BJ (cell line): ENCODE measurements at regions not wholly inside any gene's neighbourhood (a gene's known extent, or its start where the extent isn't known, plus 50 kb on each side); places are given as distances from the start of the nearest gene placed in this dataset.

Source experiments
- CTCF ChIA-PET: fragments of 350-600 bp; formaldehyde crosslinking; extraction: SDS; loops from one replicate; lab custom pipeline; 2021; ENCODE audit warnings: antibody characterized with exemption, inconsistent platforms; lab: Yijun Ruan, JAX
- POLR2A ChIA-PET: fragments of 300-600 bp; sonication (Branson Sonifier 250); formaldehyde crosslinking; extraction: SDS; loops from one replicate; lab custom pipeline; 2021; ENCODE audit warnings: antibody characterized with exemption; lab: Charles Lee
- DNase-seq: peaks from one replicate; pipeline ENCODE4 v3.0.0-alpha.2; 2011; ENCODE audit warnings: low read depth
- H3K27me3 ChIP-seq: 2 replicates; pipeline ENCODE4 v1.6.0; 2011; ENCODE audit warnings: low read length; ENCODE audit not compliant: control insufficient read depth, insufficient read depth
- H3K36me3 ChIP-seq: 2 replicates; pipeline ENCODE4 v1.5.1; 2011; ENCODE audit warnings: low read length; ENCODE audit not compliant: control insufficient read depth, insufficient read depth
- H3K4me3 ChIP-seq: 2 replicates; pipeline ENCODE4 v1.5.1; 2011; ENCODE audit warnings: low read depth, mild to moderate bottlenecking, control low read depth, low read length
- TF ChIP-seq, protein P1 (sequence below): IDR thresholded peaks from 2 replicates; pipeline ENCODE4 v1.5.1; 2011; ENCODE audit warnings: low read depth, mild to moderate bottlenecking, control low read depth, inconsistent platforms, low read length, moderate library complexity; ENCODE audit not compliant: insufficient read depth

DNA sequence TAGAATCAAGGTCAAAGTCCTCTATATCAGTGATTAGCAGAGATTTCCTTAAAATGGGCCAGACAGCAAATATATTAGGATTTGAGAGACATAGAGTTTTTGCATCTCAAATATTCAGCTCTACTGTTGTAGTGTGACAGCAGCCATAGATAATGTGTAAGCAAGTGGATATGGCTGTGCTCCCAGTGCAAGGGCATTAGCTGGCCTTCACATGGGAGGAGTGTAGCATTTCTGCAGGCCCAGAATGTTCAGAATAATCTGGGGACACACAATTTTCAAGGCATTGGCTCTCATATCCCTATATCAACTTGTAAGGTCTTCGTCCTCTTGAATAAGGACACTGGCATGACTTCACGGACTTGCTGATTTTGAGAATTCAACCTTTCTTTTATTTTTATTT, 402.3 kb upstream of the ADAMTS5 start:
- POLR2A ChIA-PET: no interaction called here
- CTCF ChIA-PET: no interaction called here
- TF ChIP-seq, protein P1, sequence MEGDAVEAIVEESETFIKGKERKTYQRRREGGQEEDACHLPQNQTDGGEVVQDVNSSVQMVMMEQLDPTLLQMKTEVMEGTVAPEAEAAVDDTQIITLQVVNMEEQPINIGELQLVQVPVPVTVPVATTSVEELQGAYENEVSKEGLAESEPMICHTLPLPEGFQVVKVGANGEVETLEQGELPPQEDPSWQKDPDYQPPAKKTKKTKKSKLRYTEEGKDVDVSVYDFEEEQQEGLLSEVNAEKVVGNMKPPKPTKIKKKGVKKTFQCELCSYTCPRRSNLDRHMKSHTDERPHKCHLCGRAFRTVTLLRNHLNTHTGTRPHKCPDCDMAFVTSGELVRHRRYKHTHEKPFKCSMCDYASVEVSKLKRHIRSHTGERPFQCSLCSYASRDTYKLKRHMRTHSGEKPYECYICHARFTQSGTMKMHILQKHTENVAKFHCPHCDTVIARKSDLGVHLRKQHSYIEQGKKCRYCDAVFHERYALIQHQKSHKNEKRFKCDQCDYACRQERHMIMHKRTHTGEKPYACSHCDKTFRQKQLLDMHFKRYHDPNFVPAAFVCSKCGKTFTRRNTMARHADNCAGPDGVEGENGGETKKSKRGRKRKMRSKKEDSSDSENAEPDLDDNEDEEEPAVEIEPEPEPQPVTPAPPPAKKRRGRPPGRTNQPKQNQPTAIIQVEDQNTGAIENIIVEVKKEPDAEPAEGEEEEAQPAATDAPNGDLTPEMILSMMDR: no peak

DNA sequence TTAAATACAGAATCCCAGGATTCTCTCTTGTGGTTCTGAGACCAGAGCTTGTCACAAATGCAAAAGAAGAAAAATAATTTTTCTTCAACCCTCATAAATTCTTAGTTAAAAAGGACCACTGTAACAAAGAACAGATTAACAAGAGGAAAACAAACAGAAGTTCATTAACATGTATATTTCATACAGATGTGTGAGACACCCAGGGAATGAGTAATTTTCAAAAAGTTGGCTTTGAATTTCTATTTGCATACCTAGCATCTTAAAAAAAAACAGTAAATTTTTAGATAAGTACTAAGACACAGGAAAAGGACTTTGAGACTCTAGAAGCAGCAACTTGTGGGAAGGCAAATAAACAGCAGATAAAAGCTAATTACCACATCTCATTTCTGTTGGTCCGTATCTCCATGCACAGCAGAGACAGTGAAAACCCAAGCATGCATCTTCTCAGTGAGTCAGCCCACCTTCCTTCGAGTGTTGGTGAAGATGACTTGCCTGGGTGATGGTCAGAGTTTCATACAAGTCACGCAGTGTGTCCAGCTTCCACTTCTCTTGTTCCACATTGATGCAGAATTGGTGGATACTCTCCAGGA, 399.9 kb upstream of the ADAMTS5 start:
- TF ChIP-seq, protein P1: no peak
- no peaks in the 10 kb centered on the region for H3K36me3 ChIP-seq
- no peak for DNase-seq
- POLR2A ChIA-PET: no interaction called here
- CTCF ChIA-PET: interaction anchor here (1.3 kb wide), 1 partner anchor 399 kb away, joined by 3 read pairs; the partner anchor contains the start of gene ADAMTS5
- no peaks in the 10 kb centered on the region for H3K27me3 ChIP-seq
- no peak overlapping the region for H3K4me3 ChIP-seq

More for the DNA sequence above, 402.3 kb upstream of the ADAMTS5 start:
- Histone ChIP-seq H3K27me3 (no peaks in the 10 kb centered on the region), H3K4me3 (no peak overlapping the region), H3K36me3 (no peaks in the 10 kb centered on the region)
- DNase-seq: no peak

DNA sequence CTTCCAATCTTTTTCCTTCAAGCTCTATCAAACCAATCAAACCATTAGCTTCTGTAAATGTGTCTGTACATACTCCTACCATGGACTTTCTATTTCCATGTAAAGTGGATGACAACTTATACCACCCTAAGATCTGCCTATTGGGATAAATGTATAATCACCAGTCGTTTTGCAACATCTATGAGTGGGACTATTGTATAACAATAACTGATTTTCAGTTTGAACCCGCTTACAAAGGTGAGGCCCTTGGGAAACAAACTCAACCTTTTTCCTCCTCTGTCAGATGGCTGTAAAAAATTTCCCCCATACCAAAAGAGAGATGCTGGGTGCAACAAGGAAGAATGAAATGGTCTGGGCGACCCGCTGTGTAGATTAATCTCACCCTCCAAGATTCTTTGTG, 399.1 kb upstream of the ADAMTS5 start:
- Histone ChIP-seq H3K27me3 (no peaks in the 10 kb centered on the region), H3K36me3 (no peaks in the 10 kb centered on the region), H3K4me3 (no peak overlapping the region)
- no peak for DNase-seq
- POLR2A ChIA-PET: no interaction called here
- CTCF ChIA-PET: no interaction called here
- TF ChIP-seq, protein P1: no peak

DNA sequence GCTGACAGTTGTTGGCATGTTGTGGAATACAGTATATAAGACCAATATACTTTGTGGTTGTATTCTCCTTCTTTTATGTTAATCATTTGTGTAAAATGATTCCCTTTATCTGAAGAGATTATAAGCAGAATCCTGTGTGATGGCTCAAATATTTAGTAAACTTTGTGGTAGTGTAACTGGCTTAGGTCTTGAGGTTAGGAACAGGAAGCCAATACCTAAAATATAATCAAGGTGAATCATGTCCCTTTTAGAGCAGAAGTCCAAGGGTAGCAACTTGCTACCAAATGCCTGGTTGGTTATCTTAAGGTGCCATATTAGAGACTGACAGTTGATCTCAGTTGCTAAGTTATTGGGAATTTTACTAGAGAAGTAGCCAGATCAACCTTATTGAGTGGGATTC, 398.5 kb upstream of the ADAMTS5 start:
- Histone ChIP-seq H3K4me3 (no peak overlapping the region), H3K36me3 (no peaks in the 10 kb centered on the region), H3K27me3 (no peaks in the 10 kb centered on the region)
- POLR2A ChIA-PET: no interaction called here
- TF ChIP-seq, protein P1: no peak
- DNase-seq: no peak
- CTCF ChIA-PET: interaction anchor here (0.6 kb wide), 1 partner anchor 275 kb away, joined by 3 read pairs; no protein-coding TSS in a partner anchor

DNA sequence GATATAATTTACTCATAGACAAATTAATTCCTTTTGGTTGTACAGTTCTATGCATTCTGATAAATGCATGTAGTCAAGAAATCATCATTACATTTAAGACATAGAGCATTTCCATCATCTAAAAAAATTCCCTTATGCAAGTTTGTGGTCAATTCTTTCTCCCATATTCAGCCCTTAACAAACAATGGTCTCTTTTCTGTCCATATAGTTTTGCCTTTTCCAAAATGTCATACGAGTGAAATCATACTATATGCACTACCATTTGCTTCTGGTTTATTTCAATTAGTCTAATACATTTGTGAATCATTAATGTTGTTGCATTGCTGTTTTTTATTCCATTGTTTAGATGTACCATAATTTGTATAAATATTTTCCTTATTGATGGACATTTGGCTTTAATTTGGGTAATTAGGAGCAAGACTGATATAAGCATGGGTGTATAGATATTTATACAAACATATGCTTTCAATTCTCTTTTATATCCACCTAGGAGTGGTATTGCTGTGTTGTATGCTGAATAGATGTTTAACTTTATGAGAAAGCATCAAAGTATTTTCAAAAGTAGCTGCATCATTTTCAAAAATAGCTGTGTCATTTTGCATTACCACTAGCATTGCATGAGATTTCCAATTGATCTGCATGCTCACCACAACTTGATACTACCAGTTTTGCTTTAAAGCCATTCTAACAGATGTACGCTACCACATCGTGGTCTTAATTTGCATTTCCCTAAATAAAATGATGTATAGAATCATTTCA, 397.0 kb upstream of the ADAMTS5 start:
- DNase-seq: no peak
- H3K4me3 ChIP-seq: no peak overlapping the region
- no peaks in the 10 kb centered on the region for H3K36me3 ChIP-seq
- H3K27me3 ChIP-seq: no peaks in the 10 kb centered on the region
- CTCF ChIA-PET: no interaction called here
- POLR2A ChIA-PET: no interaction called here
- TF ChIP-seq, protein P1: no peak
